RWPE2 (cell line): ENCODE measurements at regions not wholly inside any gene's neighbourhood (a gene's known extent, or its start where the extent isn't known, plus 50 kb on each side); places are given as distances from the start of the nearest gene placed in this dataset.

Experiments used
- ATAC-seq: fragments of 200-7000 bp; cut with Tn5 transposase; 3 replicates; pipeline ENCODE4 v1.9.1; 2021; ENCODE audit warnings: low read depth
- DNase-seq: peaks from one replicate; pipeline ENCODE4 v3.0.0-alpha.2; 2020; ENCODE audit warnings: low spot score
- H3K27ac ChIP-seq: fragments of 450-650 bp; 2 replicates; pipeline ENCODE4 v1.5.1; 2017; ENCODE audit warnings: mild to moderate bottlenecking; ENCODE audit not compliant: poor library complexity, severe bottlenecking
- H3K27me3 ChIP-seq: fragments of 250-450 bp; sonication (Bioruptor Pico); 2 replicates; pipeline ENCODE4 v1.5.1; 2021; ENCODE audit warnings: mild to moderate bottlenecking, moderate library complexity; ENCODE audit not compliant: insufficient read depth, poor library complexity, severe bottlenecking
- H3K36me3 ChIP-seq: fragments of 250-450 bp; sonication (Bioruptor Pico); 2 replicates; pipeline ENCODE4 v1.5.1; 2020; ENCODE audit warnings: low read depth, mild to moderate bottlenecking, moderate library complexity
- H3K4me1 ChIP-seq: fragments of 250-450 bp; sonication (Bioruptor Pico); 2 replicates; pipeline ENCODE4 v1.5.1; 2021; ENCODE audit warnings: mild to moderate bottlenecking, moderate library complexity; ENCODE audit not compliant: insufficient read depth, poor library complexity, severe bottlenecking
- H3K4me3 ChIP-seq: fragments of 250-450 bp; sonication (Bioruptor Pico); 2 replicates; pipeline ENCODE4 v1.5.1; 2021; ENCODE audit warnings: mild to moderate bottlenecking, moderate library complexity; ENCODE audit not compliant: severe bottlenecking
- H3K9me3 ChIP-seq: fragments of 250-450 bp; sonication (Bioruptor Pico); 2 replicates; pipeline ENCODE4 v1.5.1; 2021; ENCODE audit warnings: mild to moderate bottlenecking, moderate library complexity; ENCODE audit not compliant: severe bottlenecking
- TF ChIP-seq, protein P1 (sequence below): fragments of 450-650 bp; IDR thresholded peaks from one replicate; pipeline ENCODE4 v1.5.1; 2017; ENCODE audit warnings: mild to moderate bottlenecking, moderate library complexity; ENCODE audit not compliant: poor library complexity, severe bottlenecking

DNA sequence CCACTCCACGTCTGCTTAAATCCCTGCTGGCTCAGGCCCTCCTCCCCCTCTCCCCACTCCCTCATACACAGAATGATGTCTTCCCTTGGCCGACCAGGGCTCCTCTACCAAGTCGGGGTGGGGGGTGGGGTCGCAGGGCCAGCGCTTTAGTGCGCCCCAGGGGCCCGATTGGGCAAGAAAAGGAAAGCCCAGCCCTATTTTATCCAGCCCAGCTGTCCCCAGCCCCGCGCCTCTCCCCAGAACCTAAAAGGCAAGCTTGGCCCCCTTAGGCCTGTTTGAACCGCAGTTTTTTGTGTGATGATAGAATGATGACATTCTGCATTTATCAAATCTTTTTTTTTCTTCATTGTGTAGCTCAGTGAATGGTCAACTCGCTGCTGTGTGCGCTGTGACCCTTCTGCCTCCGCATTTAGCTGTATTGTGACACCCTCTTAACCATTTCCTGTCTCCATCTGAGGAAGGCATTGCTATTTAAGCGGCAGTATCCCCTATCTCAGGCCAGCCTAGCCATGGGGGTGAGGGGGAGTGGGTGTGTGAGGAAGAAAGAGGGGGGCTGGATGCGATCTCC, 231.4 kb downstream of the HAUS1 start:
- ATAC-seq, result peak; percentile 26
- no peaks in the 10 kb centered on the region for H3K9me3 ChIP-seq
- DNase-seq, result peak; percentile 27
- no peaks in the 10 kb centered on the region for H3K27me3 ChIP-seq
- TF ChIP-seq, protein P1, sequence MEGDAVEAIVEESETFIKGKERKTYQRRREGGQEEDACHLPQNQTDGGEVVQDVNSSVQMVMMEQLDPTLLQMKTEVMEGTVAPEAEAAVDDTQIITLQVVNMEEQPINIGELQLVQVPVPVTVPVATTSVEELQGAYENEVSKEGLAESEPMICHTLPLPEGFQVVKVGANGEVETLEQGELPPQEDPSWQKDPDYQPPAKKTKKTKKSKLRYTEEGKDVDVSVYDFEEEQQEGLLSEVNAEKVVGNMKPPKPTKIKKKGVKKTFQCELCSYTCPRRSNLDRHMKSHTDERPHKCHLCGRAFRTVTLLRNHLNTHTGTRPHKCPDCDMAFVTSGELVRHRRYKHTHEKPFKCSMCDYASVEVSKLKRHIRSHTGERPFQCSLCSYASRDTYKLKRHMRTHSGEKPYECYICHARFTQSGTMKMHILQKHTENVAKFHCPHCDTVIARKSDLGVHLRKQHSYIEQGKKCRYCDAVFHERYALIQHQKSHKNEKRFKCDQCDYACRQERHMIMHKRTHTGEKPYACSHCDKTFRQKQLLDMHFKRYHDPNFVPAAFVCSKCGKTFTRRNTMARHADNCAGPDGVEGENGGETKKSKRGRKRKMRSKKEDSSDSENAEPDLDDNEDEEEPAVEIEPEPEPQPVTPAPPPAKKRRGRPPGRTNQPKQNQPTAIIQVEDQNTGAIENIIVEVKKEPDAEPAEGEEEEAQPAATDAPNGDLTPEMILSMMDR, result no peak
- H3K4me1 ChIP-seq, result peaks cover 19% of the 10 kb centered on the region
- peak overlapping the region; percentile 68 for H3K27ac ChIP-seq
- peaks cover 21% of the 10 kb centered on the region for H3K36me3 ChIP-seq
- peak overlapping the region; percentile 88 for H3K4me3 ChIP-seq

DNA sequence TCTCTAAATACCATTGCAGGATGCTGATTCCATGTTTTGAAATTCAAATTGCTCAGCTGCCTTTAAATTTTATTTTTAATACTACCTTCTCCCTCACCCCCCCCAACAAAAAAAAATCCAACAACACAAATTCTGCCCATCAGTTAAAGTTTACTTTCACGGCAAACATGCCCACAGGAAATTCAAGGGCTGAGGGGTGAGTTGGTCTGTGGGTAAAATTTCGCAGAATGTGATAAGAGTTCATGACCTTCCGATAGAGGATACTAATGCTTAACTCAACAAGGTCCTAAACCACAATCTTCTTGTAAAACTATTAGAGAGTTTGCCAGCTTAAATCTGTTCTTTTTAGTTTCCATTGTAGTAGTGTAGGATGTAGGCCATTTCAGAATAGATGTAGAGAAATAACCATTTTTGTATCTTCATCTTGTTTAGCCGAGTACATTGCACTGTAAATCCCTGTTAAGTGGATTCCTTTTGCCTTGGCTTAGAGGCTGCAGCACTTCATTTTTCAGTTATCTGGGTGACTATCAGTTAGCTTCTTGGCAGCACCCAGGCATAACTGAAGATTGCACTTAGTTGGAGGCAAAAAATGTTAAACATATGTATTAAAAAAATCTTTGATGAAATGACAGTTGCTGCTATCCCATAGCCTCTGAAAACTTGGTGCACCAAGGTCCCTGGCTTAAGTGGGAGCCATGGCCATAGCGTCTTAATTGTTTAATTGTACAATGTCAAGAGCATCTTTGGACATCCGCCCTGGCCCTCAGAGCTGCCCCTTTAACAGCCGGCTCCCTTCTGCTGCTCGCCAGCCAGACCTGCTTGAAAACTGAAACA, 232.3 kb downstream of the HAUS1 start:
- peaks cover 19% of the 10 kb centered on the region for H3K4me1 ChIP-seq
- H3K9me3 ChIP-seq, result no peaks in the 10 kb centered on the region
- TF ChIP-seq, protein P1, result no peak
- H3K36me3 ChIP-seq, result peaks cover 21% of the 10 kb centered on the region
- ATAC-seq (no peak), DNase-seq (peak; percentile 15)
- no peaks in the 10 kb centered on the region for H3K27me3 ChIP-seq
- peak overlapping the region; percentile 68 for H3K27ac ChIP-seq
- peak overlapping the region; percentile 88 for H3K4me3 ChIP-seq

DNA sequence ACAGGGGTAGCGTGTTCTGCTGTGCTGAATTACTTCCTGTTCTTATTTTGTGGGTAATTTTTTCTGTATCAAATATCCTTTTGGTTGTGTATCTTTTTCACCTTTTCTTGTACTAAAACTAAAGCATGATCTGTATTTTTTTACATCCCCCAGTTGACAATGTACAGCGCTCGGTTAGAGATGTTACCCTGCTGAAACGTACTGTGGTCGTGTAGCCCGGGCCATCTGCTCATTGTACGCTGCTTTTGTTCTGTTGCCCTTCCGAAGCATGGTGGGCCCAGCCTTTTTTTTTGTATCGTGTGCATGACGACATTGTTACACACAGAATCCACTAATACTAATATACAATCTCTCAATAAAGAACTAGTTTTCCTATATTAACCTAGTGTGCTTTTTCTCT, 233.1 kb downstream of the HAUS1 start:
- H3K4me1 ChIP-seq, result peaks cover 19% of the 10 kb centered on the region
- TF ChIP-seq, protein P1, result no peak
- H3K36me3 ChIP-seq, result peaks cover 21% of the 10 kb centered on the region
- ATAC-seq (no peak), DNase-seq (no peak)
- H3K27ac ChIP-seq, result peak overlapping the region; percentile 68
- no peak overlapping the region for H3K4me3 ChIP-seq
- no peaks in the 10 kb centered on the region for H3K9me3 ChIP-seq
- H3K27me3 ChIP-seq, result no peaks in the 10 kb centered on the region

DNA sequence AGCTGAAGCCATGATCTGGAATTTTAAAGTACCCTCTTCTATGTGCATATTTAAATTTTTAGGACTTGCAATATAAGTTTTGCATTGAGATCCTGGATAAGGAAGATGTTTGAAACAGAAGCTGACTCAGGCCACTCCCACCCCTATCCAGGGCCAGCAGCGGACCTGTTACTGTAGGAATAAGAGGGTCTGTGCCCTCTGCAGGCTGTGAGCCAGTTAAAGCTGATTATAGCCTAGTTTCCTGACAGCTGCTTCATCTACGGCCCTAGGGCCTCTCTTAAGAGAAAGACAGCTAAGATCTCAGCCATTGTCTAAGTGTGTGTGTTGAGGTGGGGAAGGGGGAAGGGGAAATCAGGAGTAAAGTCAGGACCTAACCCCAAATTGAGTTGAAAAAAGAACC, 234.0 kb downstream of the HAUS1 start:
- DNase-seq (peak; percentile 18), ATAC-seq (no peak)
- Histone ChIP-seq H3K9me3 (no peaks in the 10 kb centered on the region), H3K27ac (peak overlapping the region; percentile 10), H3K4me3 (no peak overlapping the region), H3K27me3 (no peaks in the 10 kb centered on the region), H3K4me1 (peaks cover 19% of the 10 kb centered on the region), H3K36me3 (peaks cover 26% of the 10 kb centered on the region)
- TF ChIP-seq, protein P1, result no peak

DNA sequence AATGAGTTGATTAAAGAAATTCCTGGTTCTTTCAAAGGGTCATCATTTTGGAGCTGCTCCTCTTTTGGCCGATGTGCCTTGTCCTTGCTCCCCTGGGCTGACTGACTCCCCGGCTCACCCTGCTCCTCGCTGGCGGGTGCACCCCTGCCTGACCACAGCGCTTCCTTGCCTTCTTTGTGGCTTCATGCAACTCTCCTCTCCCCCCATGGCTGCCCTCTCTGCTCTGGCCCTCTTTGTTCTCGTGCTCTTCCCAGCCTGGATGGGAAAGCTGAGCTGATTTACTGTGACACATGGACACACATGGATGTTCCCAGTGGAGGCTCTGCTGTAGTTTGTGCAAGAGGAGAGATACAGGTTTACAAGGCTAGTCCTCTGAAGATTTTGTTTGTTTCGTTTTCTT, 234.6 kb downstream of the HAUS1 start:
- no peak for ATAC-seq

More for the DNA sequence above, 234.6 kb downstream of the HAUS1 start:
- peaks cover 32% of the 10 kb centered on the region for H3K36me3 ChIP-seq
- H3K9me3 ChIP-seq, result no peaks in the 10 kb centered on the region
- H3K27me3 ChIP-seq, result no peaks in the 10 kb centered on the region
- H3K4me1 ChIP-seq, result peaks cover 19% of the 10 kb centered on the region
- TF ChIP-seq, protein P1, result no peak
- no peak overlapping the region for H3K4me3 ChIP-seq
- DNase-seq, result peak; percentile 28
- H3K27ac ChIP-seq, result peak overlapping the region; percentile 10
